Loucy (cell line): ENCODE measurements at regions not wholly inside any gene's neighbourhood (a gene's known extent, or its start where the extent isn't known, plus 50 kb on each side); places are given as distances from the start of the nearest gene placed in this dataset.

Experiments
- CTCF ChIP-seq: fragments of 200-600 bp; sonication (generic); conservative IDR thresholded peaks from 2 replicates; pipeline ENCODE4 v1.5.1; 2014; ENCODE audit warnings: mild to moderate bottlenecking, antibody characterized with exemption, low read length
- EZH2phosphoT487 ChIP-seq: fragments of 200-600 bp; IDR thresholded peaks from 2 replicates; pipeline ENCODE4 v1.6.1; 2018; ENCODE audit warnings: antibody characterized with exemption, mild to moderate bottlenecking, moderate library complexity, borderline replicate concordance

- TF ChIP-seq CTCF (no peak), EZH2phosphoT487 (no peak)
Observed at GRCh38 chr6:141624301-141624700, 508.4 kb upstream of the GJE1 start.
